Epithelial cell of esophagus (primary cell): ENCODE measurements at regions not wholly inside any gene's neighbourhood (a gene's known extent, or its start where the extent isn't known, plus 50 kb on each side); places are given as distances from the start of the nearest gene placed in this dataset.

Experiments
- DNase-seq: peaks from one replicate; pipeline ENCODE4 v3.0.0; 2010; ENCODE audit warnings: low read depth
- H3K4me3 ChIP-seq: 2 replicates; pipeline ENCODE4 v1.5.1; 2011; ENCODE audit warnings: mild to moderate bottlenecking, low read length, control low read depth
- CTCF ChIP-seq: IDR thresholded peaks from 2 replicates; pipeline ENCODE4 v1.5.1; 2011; ENCODE audit warnings: low read depth, mild to moderate bottlenecking, low read length, control low read depth, inconsistent platforms; ENCODE audit not compliant: insufficient read depth; ENCODE audit errors: missing control alignments

GRCh38 chr4:135007400-135007799 is 805.8 kb upstream of the PABPC4L start:
- no peak overlapping the region for H3K4me3 ChIP-seq
- DNase-seq = no peak
- TF ChIP-seq CTCF = no peak

GRCh38 chr4:134999169-134999568 is 797.6 kb upstream of the PABPC4L start:
- no peak for DNase-seq
- no peak overlapping the region for H3K4me3 ChIP-seq
- no peak for TF ChIP-seq CTCF

GRCh38 chr4:134961963-134962362 is 760.4 kb upstream of the PABPC4L start:
- no peak for TF ChIP-seq CTCF
- no peak for DNase-seq
- no peak overlapping the region for H3K4me3 ChIP-seq

GRCh38 chr4:134958862-134959261 is 757.3 kb upstream of the PABPC4L start:
- no peak for DNase-seq
- TF ChIP-seq CTCF = no peak
- no peak overlapping the region for H3K4me3 ChIP-seq

GRCh38 chr4:134955059-134955458 is 753.5 kb upstream of the PABPC4L start:
- H3K4me3 ChIP-seq = no peak overlapping the region
- TF ChIP-seq CTCF = no peak
- DNase-seq = no peak

GRCh38 chr4:134952775-134953174 is 751.2 kb upstream of the PABPC4L start:
- TF ChIP-seq CTCF = no peak
- H3K4me3 ChIP-seq = no peak overlapping the region
- DNase-seq = no peak

- H3K4me3 ChIP-seq = no peak overlapping the region
- DNase-seq = no peak
- TF ChIP-seq CTCF = no peak
Observed at GRCh38 chr4:134952305-134952704, 750.7 kb upstream of the PABPC4L start.
